CD4-positive, alpha-beta T cell treated with Interleukin-21 for 1 hour (primary cell): ENCODE measurements at regions not wholly inside any gene's neighbourhood (a gene's known extent, or its start where the extent isn't known, plus 50 kb on each side); places are given as distances from the start of the nearest gene placed in this dataset.

Experiments used
- DNase-seq: peaks from one replicate; pipeline ENCODE4 v3.0.0-alpha.2; 2020

- no peak for DNase-seq
These were observed 66.6 kb upstream of the LHX1 start for GRCh38 chr17:36870720-36870999.

DNA sequence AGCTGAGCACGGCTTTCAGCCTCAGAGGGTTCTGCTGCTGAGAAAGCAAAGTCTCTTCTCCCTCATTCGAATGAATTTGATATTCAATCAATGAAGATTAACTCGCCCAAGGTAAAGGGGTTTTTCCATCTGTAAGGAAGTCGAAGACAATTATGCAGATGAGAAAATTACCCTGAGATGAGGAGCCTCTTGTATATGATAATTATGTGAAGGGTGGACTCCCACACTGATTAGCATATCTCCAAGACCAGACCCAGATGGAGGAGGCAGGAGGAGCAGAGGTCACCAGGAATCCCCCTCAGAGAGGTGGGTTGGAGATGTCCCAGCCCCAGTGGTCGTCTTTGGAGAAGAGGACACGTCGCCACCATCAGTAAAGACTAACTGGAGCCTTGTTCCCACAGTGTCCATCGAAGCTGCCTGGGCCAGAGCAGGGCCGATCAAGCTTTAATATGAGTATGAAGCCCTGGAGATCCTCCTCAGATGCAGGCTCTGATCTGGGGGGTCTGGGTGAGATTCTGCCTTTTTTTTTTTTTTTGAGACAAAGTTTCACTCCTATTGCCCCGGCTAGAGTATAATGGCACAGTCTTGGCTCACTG lies 61.5 kb upstream of the LHX1 start:
- DNase-seq = no peak

DNA sequence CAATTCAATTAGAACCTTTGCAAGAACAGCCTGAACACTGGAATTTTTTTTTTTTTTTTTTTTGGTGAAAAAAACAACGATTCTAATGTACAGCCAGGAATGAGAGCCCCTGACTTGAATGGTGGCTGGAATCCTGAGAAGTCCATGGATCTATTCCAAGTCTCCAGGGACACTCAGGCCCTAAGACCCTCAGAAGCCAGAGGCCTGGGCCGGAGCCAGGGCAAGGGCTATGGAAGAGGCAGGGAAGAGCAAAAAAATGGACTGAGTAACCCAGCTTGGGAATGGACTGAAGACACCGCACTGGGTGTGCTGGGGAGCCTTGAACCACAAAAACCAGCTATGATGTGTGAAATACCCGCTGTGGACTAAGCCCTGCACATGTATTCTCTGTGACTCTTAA lies 60.3 kb upstream of the LHX1 start:
- no peak for DNase-seq

- DNase-seq = no peak
These were observed 59.5 kb upstream of the LHX1 start for GRCh38 chr17:36877771-36878170.

DNA sequence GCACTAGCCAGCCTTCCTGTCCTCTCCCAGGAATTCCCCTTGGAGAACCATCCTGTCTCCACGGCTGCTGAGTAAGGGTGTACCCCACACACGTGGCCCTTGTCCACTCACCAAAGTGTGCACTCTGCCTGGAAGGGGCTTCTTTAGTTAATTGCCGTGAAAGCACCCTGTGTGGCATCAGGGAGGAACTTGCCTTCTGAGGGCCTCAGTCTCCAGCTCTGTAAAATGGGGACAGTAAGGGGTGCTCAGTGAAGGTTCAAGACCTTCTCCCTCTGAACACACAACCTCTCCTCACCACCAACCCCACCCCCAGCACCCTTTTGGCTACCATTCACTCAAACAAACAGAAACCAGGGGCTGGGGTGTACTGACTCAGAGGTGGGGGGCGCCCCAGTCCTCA lies 59.1 kb upstream of the LHX1 start:
- DNase-seq = no peak

DNA sequence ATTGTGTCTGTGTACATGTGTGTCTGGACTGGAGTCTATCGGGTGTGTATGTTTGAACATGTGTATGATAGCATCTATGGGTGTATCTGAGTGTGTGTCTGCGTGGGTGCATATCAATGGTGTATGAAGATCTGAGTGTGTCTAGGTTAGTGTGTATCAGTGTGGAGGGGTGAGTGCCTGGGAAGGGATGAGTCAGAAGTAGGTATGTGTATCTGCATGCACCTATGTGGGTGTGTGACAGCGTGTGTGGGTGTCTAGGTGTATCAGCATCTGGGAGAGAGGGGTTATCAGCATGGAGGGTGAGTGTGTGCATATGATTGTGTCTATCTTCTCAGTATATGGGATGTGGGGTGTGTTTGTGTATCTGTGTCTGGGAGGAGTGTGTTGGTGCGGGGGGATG lies 58.2 kb upstream of the LHX1 start:
- no peak for DNase-seq

DNA sequence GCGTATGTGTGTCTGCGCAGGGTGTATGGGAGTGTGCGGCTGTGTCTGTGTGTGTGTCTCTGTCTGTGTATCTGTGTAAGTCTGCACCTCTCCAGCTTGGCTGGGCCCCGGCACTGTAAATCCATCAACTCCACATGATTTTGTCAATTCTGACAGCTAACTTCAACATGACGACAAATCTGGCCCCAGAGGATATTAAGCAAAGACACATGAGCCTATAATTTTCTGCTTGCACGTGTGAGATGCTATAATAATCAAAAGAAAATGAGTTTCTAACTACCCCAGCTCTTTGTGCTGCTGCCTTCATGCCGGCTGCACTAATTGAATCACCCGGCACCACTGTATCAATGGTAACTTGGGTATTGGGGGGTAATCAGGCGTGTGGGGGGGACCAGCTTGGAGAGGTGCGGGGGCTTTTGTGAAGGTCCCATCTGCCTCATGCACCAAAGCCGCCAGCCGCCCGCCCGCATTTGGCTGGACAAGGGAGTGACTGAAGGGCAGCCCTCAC lies 57.6 kb upstream of the LHX1 start:
- DNase-seq = no peak

- no peak for DNase-seq
These were observed 56.9 kb upstream of the LHX1 start for GRCh38 chr17:36880268-36880905.

GRCh38 chr17:36881323-36881722 lies 56.0 kb upstream of the LHX1 start:
- DNase-seq = no peak

DNA sequence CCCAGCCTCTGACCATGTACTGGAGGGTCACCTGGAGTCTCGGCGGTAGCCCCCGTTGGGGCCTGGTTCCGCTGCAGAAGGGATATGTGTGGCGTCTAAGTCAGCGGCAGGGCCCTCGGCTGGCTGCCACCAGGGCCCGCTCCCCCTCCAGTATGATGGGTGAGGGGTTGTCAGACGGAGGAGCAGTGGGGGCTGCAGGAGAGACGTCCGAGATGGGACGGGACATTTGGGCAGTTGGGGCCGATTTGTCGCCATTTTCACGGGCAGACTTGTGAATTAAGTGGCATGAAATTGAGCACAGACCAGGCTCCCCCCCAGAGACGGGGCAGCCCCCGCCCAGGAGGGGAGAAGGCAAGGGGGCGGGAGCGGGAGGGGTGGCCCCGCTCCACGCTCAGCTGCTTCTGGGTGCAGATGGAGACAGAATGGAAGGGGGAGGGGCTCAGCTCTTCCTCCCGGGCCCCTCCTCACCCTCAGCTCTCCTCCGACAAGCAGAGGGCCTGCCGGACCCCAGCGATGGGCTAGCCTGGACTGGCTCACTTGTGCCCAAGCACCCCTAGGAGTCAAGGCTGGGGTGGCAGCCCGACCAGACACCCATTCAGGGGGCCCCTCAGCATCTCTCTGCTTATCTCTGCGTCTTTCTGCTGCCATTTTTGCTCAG lies 52.7 kb upstream of the LHX1 start:
- no peak for DNase-seq

DNA sequence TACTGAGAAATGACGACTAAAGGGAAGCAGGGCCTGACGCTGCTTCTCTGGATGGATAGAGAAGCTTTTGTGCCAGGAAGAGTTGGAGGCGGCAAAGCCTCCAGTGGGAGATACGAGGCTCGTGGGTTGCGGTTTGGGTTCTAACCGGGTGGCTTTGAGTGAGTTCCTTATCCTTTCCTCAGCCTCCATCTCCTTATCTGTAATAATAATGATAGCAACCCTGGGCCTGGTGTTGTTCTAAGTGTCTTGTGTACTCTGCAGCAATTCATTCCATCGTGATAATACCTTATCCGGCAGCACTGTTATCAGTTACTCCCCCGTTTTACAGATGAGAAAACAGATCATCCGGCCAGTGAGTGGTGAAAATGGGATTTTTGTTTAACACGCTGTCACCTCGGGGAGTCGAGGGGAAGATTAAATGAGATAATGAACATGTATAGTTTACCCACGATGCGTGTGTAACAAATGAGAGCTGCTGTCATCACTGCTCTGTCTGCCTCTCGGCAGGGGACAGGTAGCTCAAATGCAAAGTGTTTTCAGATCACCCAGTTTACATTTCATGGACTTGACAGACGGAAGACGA lies 52.0 kb upstream of the LHX1 start:
- DNase-seq = no peak

GRCh38 chr17:36885771-36886377 lies 51.4 kb upstream of the LHX1 start:
- no peak for DNase-seq
